IMR-90 (cell line): ENCODE measurements at regions not wholly inside any gene's neighbourhood (a gene's known extent, or its start where the extent isn't known, plus 50 kb on each side); places are given as distances from the start of the nearest gene placed in this dataset.

Source experiments
- ATAC-seq: fragments of 200-7000 bp; cut with Tn5 transposase; 2 replicates; pipeline ENCODE4 v1.9.1; 2020; ENCODE audit warnings: low read depth, mild to moderate bottlenecking, moderate library complexity
- BruUV-seq: library from RNA; stranded (reverse); fragments of 400-500 nt; replicated peaks from 2 replicates; lab custom pipeline; 2021; lab: Mats Ljungman, UMichigan
- CTCF ChIA-PET: fragments of 300-600 bp; formaldehyde crosslinking; extraction: SDS; loops from one replicate; lab custom pipeline; 2021; ENCODE audit warnings: antibody characterized with exemption; lab: Yijun Ruan, JAX
- POLR2A ChIA-PET: fragments of 300-600 bp; sonication (Branson Sonifier 250); formaldehyde crosslinking; loops from one replicate; lab custom pipeline; 2022; ENCODE audit warnings: antibody characterized with exemption; ENCODE audit not compliant: unreplicated experiment; lab: Charles Lee
- DNase-seq: peaks from one replicate; pipeline ENCODE4 v3.0.0; 2013
- H2AFZ ChIP-seq: replicated peaks from 2 replicates; pipeline ENCODE3; 2013; ENCODE audit warnings: low read length, mild to moderate bottlenecking; ENCODE audit not compliant: poor library complexity
- H2AK5ac ChIP-seq: 2 replicates; pipeline ENCODE4 v1.6.1; 2013; ENCODE audit warnings: low read depth, low read length, inconsistent platforms
- H2AK9ac ChIP-seq: replicated peaks from 2 replicates; pipeline ENCODE3; 2013; ENCODE audit warnings: mild to moderate bottlenecking, low read depth, low read length, moderate library complexity; ENCODE audit not compliant: poor library complexity
- H2BK120ac ChIP-seq: 2 replicates; pipeline ENCODE4 v1.6.1; 2013; ENCODE audit warnings: low read depth, low read length, inconsistent platforms
- H2BK15ac ChIP-seq: 3 replicates; pipeline ENCODE4 v1.6.1; 2013; ENCODE audit warnings: low read depth, low read length, inconsistent platforms
- H2BK20ac ChIP-seq: 2 replicates; pipeline ENCODE4 v1.6.1; 2013; ENCODE audit warnings: low read depth, mild to moderate bottlenecking, inconsistent platforms, low read length, moderate library complexity
- H2BK5ac ChIP-seq: 2 replicates; pipeline ENCODE4 v1.6.1; 2013; ENCODE audit warnings: mild to moderate bottlenecking, low read depth, low read length, inconsistent platforms; ENCODE audit not compliant: poor library complexity, severe bottlenecking
- H3K14ac ChIP-seq: replicated peaks from 2 replicates; pipeline ENCODE4 v1.6.1; 2013; ENCODE audit warnings: low read depth, low read length, inconsistent platforms
- H3K18ac ChIP-seq: 2 replicates; pipeline ENCODE4 v1.6.1; 2013; ENCODE audit warnings: low read depth, low read length, control low read depth
- H3K23ac ChIP-seq: 2 replicates; pipeline ENCODE4 v1.6.1; 2013; ENCODE audit warnings: low read depth, low read length, inconsistent platforms
- H3K27ac ChIP-seq: 2 replicates; pipeline ENCODE4 v1.5.1; 2013; ENCODE audit warnings: mild to moderate bottlenecking, control low read depth, low read length; ENCODE audit not compliant: insufficient read depth
- H3K27me3 ChIP-seq: 2 replicates; pipeline ENCODE4 v1.6.1; 2013; ENCODE audit warnings: low read length; ENCODE audit not compliant: control insufficient read depth, insufficient read depth
- H3K36me3 ChIP-seq: 2 replicates; pipeline ENCODE4 v1.6.1; 2013; ENCODE audit warnings: low read length, mixed read lengths; ENCODE audit not compliant: control insufficient read depth, insufficient read depth
- H3K4ac ChIP-seq: 2 replicates; pipeline ENCODE4 v1.6.1; 2013; ENCODE audit warnings: low read depth, low read length, inconsistent platforms
- H3K4me1 ChIP-seq: 2 replicates; pipeline ENCODE4 v1.6.1; 2013; ENCODE audit warnings: low read length, mixed read lengths; ENCODE audit not compliant: control insufficient read depth, insufficient read depth
- H3K4me2 ChIP-seq: 2 replicates; pipeline ENCODE4 v1.6.1; 2013; ENCODE audit warnings: low read depth, mild to moderate bottlenecking, control low read depth, low read length, moderate library complexity
- H3K4me3 ChIP-seq: 2 replicates; pipeline ENCODE4 v1.5.1; 2013; ENCODE audit warnings: low read depth, mild to moderate bottlenecking, control low read depth, low read length, moderate library complexity; ENCODE audit not compliant: insufficient read depth
- H3K56ac ChIP-seq: 2 replicates; pipeline ENCODE4 v1.6.1; 2013; ENCODE audit warnings: low read length, inconsistent platforms; ENCODE audit not compliant: insufficient read depth; ENCODE audit errors: extremely low read depth
- H3K79me1 ChIP-seq, 2 experiments: 2 replicates each; pipeline ENCODE4 v1.6.1; 2013; ENCODE audit warnings: low read length in 2 of 2, inconsistent platforms in 1 of 2, low read depth in 1 of 2
- H3K9ac ChIP-seq: 2 replicates; pipeline ENCODE4 v1.6.1; 2013; ENCODE audit warnings: low read depth, low read length, control low read depth
- H3K9me1 ChIP-seq: 2 replicates; pipeline ENCODE4 v1.6.1; 2013; ENCODE audit warnings: low read length, inconsistent platforms; ENCODE audit not compliant: insufficient read depth
- H3K9me3 ChIP-seq: 2 replicates; pipeline ENCODE4 v1.6.1; 2013; ENCODE audit warnings: low read length; ENCODE audit not compliant: control insufficient read depth, insufficient read depth
- H4K20me1 ChIP-seq: 2 replicates; pipeline ENCODE4 v1.6.1; 2013; ENCODE audit warnings: low read length, inconsistent platforms; ENCODE audit not compliant: insufficient read depth
- H4K5ac ChIP-seq: 2 replicates; pipeline ENCODE4 v1.6.1; 2013; ENCODE audit warnings: mild to moderate bottlenecking, low read depth, low read length, control low read depth
- H4K8ac ChIP-seq, 2 experiments: 2 replicates each; pipeline ENCODE4 v1.6.1; 2013; ENCODE audit warnings: low read depth in 2 of 2, low read length in 2 of 2, control low read depth in 1 of 2, inconsistent platforms in 1 of 2
- H4K91ac ChIP-seq: 2 replicates; pipeline ENCODE4 v1.6.1; 2013; ENCODE audit warnings: low read depth, low read length, inconsistent platforms; ENCODE audit not compliant: insufficient read depth
- BHLHE40 ChIP-seq: fragments of 150-350 bp; IDR thresholded peaks from 2 replicates; pipeline ENCODE4 v1.6.1; 2016; ENCODE audit warnings: mild to moderate bottlenecking, low read depth, low read length
- CEBPB ChIP-seq: IDR thresholded peaks from 2 replicates; pipeline ENCODE4 v1.6.1; 2012; ENCODE audit warnings: low read depth, low read length, improper control_type of control experiment
- CHD1 ChIP-seq: IDR thresholded peaks from 2 replicates; pipeline ENCODE4 v1.6.1; 2012; ENCODE audit warnings: low read depth, low read length, improper control_type of control experiment
- FOS ChIP-seq: fragments of 150-350 bp; IDR thresholded peaks from 2 replicates; pipeline ENCODE4 v1.6.1; 2016; ENCODE audit warnings: low read depth, low read length
- MAFK ChIP-seq: IDR thresholded peaks from 2 replicates; pipeline ENCODE4 v1.6.1; 2012; ENCODE audit warnings: low read depth, low read length, improper control_type of control experiment
- MAZ ChIP-seq: IDR thresholded peaks from 2 replicates; pipeline ENCODE4 v1.6.1; 2012; ENCODE audit warnings: low read depth, mild to moderate bottlenecking, low read length, improper control_type of control experiment, moderate library complexity, borderline replicate concordance
- MXI1 ChIP-seq: IDR thresholded peaks from 2 replicates; pipeline ENCODE4 v1.6.1; 2012; ENCODE audit warnings: low read depth, mild to moderate bottlenecking, low read length, moderate library complexity, borderline replicate concordance
- NFE2L2 ChIP-seq: fragments of 150-350 bp; IDR thresholded peaks from 2 replicates; pipeline ENCODE4 v1.6.1; 2016; ENCODE audit warnings: low read depth, mild to moderate bottlenecking, low read length
- POLR2A ChIP-seq: IDR thresholded peaks from 2 replicates; pipeline ENCODE4 v1.6.1; 2012; ENCODE audit warnings: mild to moderate bottlenecking, low read depth, low read length
- RAD21 ChIP-seq: IDR thresholded peaks from 2 replicates; pipeline ENCODE4 v1.6.1; 2012; ENCODE audit warnings: low read length, improper control_type of control experiment
- SMC3 ChIP-seq: fragments of 150-350 bp; IDR thresholded peaks from 2 replicates; pipeline ENCODE4 v1.6.1; 2016; ENCODE audit warnings: low read depth, mild to moderate bottlenecking, antibody characterized with exemption, low read length, moderate library complexity
- dilution Hi-C: fragments of 300-500 bp; cut with HindIII; formaldehyde crosslinking; loops from one replicate; pipeline ENCODE4 v1.14.3; 2018; ENCODE audit warnings: low sequenced_read_pairs; ENCODE audit not compliant: unreplicated experiment
- in situ Hi-C: fragments of 300-500 bp; cut with MboI; formaldehyde crosslinking; loops from 3 replicates; pipeline ENCODE4 v1.14.3; 2019; ENCODE audit warnings: low sequenced_read_pairs, inconsistent platforms, mixed read lengths
- intact Hi-C: fragments of 100-400 bp; cut with micrococcal nuclease; formaldehyde crosslinking; loops from 2 replicates; pipeline ENCODE4 v1.10.0; 2022
- TF ChIP-seq, protein P1 (sequence below): fragments of 150-350 bp; IDR thresholded peaks from 2 replicates; pipeline ENCODE4 v1.6.1; 2016; ENCODE audit warnings: low read depth, mild to moderate bottlenecking, low read length, moderate library complexity, borderline replicate concordance
- TF ChIP-seq, protein P2 (sequence below): fragments of 150-350 bp; IDR thresholded peaks from 2 replicates; pipeline ENCODE4 v1.6.1; 2017; ENCODE audit warnings: mild to moderate bottlenecking, antibody characterized with exemption, low read length, low read depth
- TF ChIP-seq, protein P3 (sequence below): conservative IDR thresholded peaks from 2 replicates; pipeline ENCODE4 v1.5.1; 2012; ENCODE audit warnings: mild to moderate bottlenecking, low read depth, low read length, improper control_type of control experiment

DNA sequence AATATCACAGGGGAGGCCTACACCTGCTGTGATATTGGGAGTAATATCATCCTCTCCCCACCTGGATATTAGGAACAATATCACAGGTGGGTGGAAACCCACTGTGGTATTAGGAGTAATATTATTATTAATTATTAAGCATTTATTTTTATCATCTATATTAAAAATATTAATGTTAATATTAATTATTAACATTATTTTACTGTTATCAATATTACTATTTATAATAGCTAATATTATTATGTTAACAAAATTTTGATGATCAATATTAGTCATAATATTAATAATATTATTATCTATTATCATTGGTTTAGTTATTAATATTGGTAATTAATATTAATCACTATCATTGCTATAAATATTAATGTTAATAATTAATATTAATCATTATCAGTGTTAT is 161.1 kb upstream of the API5 start:
- Histone ChIP-seq H2AK5ac (no peak overlapping the region), H3K4me2 (no peak overlapping the region), H2BK15ac (no peak overlapping the region), H4K91ac (no peak overlapping the region), H2AFZ (no peak overlapping the region), H3K14ac (no peak overlapping the region), H3K79me1 (no peaks in the 10 kb centered on the region), H2BK20ac (no peak overlapping the region), H3K4ac (no peak overlapping the region), H3K27ac (no peak overlapping the region), H3K4me3 (no peak overlapping the region), H3K18ac (no peak overlapping the region), H3K56ac (no peak overlapping the region), H2BK120ac (no peak overlapping the region), H2AK9ac (no peak overlapping the region), H4K20me1 (no peaks in the 10 kb centered on the region), H2BK5ac (no peak overlapping the region), H3K9me3 (0 out of 2 replicates have a peak, but pooled peaks cover 2% of the 10 kb centered on the region), H3K23ac (no peak overlapping the region), H4K8ac (no peak overlapping the region), H3K27me3 (no peaks in the 10 kb centered on the region), H3K9me1 (no peaks in the 10 kb centered on the region), H3K36me3 (no peaks in the 10 kb centered on the region), H4K5ac (no peak overlapping the region), H3K9ac (no peak overlapping the region), H3K4me1 (no peaks in the 10 kb centered on the region)
- POLR2A ChIA-PET, result no interaction called here
- BruUV-seq, result no TSS peak
- in situ Hi-C loops (no loop called here), dilution Hi-C loops (no loop called here), intact Hi-C loops (no loop called here)
- CTCF ChIA-PET, result no interaction called here
- DNase-seq (no peak), ATAC-seq (no peak)
- no peak for TF ChIP-seq MAZ
- no peak for TF ChIP-seq NFE2L2
- TF ChIP-seq RAD21, result no peak
- TF ChIP-seq, protein P1, sequence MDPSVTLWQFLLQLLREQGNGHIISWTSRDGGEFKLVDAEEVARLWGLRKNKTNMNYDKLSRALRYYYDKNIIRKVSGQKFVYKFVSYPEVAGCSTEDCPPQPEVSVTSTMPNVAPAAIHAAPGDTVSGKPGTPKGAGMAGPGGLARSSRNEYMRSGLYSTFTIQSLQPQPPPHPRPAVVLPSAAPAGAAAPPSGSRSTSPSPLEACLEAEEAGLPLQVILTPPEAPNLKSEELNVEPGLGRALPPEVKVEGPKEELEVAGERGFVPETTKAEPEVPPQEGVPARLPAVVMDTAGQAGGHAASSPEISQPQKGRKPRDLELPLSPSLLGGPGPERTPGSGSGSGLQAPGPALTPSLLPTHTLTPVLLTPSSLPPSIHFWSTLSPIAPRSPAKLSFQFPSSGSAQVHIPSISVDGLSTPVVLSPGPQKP, result no peak
- TF ChIP-seq POLR2A, result no peak
- no peak for TF ChIP-seq FOS
- no peak for TF ChIP-seq SMC3
- TF ChIP-seq CHD1, result no peak
- TF ChIP-seq MAFK, result no peak
- TF ChIP-seq, protein P2, sequence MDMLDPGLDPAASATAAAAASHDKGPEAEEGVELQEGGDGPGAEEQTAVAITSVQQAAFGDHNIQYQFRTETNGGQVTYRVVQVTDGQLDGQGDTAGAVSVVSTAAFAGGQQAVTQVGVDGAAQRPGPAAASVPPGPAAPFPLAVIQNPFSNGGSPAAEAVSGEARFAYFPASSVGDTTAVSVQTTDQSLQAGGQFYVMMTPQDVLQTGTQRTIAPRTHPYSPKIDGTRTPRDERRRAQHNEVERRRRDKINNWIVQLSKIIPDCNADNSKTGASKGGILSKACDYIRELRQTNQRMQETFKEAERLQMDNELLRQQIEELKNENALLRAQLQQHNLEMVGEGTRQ, result no peak
- TF ChIP-seq BHLHE40, result no peak
- TF ChIP-seq, protein P3, sequence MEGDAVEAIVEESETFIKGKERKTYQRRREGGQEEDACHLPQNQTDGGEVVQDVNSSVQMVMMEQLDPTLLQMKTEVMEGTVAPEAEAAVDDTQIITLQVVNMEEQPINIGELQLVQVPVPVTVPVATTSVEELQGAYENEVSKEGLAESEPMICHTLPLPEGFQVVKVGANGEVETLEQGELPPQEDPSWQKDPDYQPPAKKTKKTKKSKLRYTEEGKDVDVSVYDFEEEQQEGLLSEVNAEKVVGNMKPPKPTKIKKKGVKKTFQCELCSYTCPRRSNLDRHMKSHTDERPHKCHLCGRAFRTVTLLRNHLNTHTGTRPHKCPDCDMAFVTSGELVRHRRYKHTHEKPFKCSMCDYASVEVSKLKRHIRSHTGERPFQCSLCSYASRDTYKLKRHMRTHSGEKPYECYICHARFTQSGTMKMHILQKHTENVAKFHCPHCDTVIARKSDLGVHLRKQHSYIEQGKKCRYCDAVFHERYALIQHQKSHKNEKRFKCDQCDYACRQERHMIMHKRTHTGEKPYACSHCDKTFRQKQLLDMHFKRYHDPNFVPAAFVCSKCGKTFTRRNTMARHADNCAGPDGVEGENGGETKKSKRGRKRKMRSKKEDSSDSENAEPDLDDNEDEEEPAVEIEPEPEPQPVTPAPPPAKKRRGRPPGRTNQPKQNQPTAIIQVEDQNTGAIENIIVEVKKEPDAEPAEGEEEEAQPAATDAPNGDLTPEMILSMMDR, result no peak
- no peak for TF ChIP-seq CEBPB
- TF ChIP-seq MXI1, result no peak
